Tibial nerve (tissue), 4 donors: ENCODE measurements at regions not wholly inside any gene's neighbourhood (a gene's known extent, or its start where the extent isn't known, plus 50 kb on each side); places are given as distances from the start of the nearest gene placed in this dataset.

Experiments
- EP300 ChIP-seq, 2 donors: sonication (generic); formaldehyde crosslinking; IDR thresholded peaks; one replicate each; pipeline ENCODE4 v1.6.1; 2017; ENCODE audit warnings: antibody characterized with exemption in 2 of 2, mild to moderate bottlenecking in 1 of 2
- POLR2A ChIP-seq, 2 donors: fragments of 450-650 bp; IDR thresholded peaks; one replicate each; pipeline ENCODE4 v1.6.1; 2017; ENCODE audit warnings: antibody characterized with exemption in 2 of 2, mild to moderate bottlenecking in 2 of 2, moderate library complexity in 2 of 2
- TF ChIP-seq, protein P1 (sequence below), 5 experiments: fragments of 200-600 bp in 3 of 5; fragments of 450-650 bp in 2 of 5; sonication (generic) in 3 of 5; IDR thresholded peaks; one replicate each; pipeline ENCODE4 v1.5.1; 2016 to 2019; ENCODE audit warnings: antibody characterized with exemption in 5 of 5, mild to moderate bottlenecking in 3 of 5, moderate library complexity in 2 of 5

DNA sequence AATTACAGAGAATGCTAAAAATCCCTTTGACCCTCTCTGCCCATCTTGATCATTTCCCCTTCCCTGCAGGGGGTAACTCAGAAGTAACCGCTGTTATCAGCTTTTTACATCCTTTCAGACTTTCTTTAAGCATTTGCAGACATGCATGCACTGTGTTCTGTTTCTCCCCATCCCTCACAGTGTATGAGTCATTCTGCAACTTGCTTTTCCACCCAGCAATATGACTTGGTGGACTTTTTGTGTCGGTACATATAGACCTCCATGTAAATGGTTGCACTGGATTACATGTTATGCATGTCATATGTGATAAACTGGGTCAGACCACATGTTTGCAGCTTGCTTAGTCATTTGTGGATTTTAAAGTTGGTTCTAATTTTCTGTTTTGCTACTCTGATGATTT is 87.7 kb upstream of the NECTIN1 start:
- no peak for TF ChIP-seq POLR2A (IDR thresholded peaks at IDR 0.05)
- TF ChIP-seq, protein P1, sequence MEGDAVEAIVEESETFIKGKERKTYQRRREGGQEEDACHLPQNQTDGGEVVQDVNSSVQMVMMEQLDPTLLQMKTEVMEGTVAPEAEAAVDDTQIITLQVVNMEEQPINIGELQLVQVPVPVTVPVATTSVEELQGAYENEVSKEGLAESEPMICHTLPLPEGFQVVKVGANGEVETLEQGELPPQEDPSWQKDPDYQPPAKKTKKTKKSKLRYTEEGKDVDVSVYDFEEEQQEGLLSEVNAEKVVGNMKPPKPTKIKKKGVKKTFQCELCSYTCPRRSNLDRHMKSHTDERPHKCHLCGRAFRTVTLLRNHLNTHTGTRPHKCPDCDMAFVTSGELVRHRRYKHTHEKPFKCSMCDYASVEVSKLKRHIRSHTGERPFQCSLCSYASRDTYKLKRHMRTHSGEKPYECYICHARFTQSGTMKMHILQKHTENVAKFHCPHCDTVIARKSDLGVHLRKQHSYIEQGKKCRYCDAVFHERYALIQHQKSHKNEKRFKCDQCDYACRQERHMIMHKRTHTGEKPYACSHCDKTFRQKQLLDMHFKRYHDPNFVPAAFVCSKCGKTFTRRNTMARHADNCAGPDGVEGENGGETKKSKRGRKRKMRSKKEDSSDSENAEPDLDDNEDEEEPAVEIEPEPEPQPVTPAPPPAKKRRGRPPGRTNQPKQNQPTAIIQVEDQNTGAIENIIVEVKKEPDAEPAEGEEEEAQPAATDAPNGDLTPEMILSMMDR (IDR thresholded peaks at IDR 0.05): no peak
- TF ChIP-seq EP300 (IDR thresholded peaks at IDR 0.05): no peak
